H1 (cell line): ENCODE measurements at regions not wholly inside any gene's neighbourhood (a gene's known extent, or its start where the extent isn't known, plus 50 kb on each side); places are given as distances from the start of the nearest gene placed in this dataset.
"Not testable (repeated sequence)": the region's sequence is repeated elsewhere in the genome, so short reads cannot be mapped to it uniquely, and the experiment has no call there.

Experiments
- CTCF ChIA-PET: fragments of 300-600 bp; sonication (Branson Sonifier 250); formaldehyde crosslinking; loops from one replicate; lab custom pipeline; 2021; ENCODE audit not compliant: partially characterized antibody; lab: Charles Lee
- POLR2A ChIA-PET: fragments of 300-600 bp; sonication (Branson Sonifier 250); formaldehyde crosslinking; loops from one replicate; lab custom pipeline; 2021; ENCODE audit warnings: inconsistent platforms; ENCODE audit not compliant: partially characterized antibody; lab: Charles Lee
- DNase-seq, 2 experiments: peaks; one replicate each; pipeline versions ENCODE4 v3.0.0 to v3.0.0-alpha.2; 2010 to 2022; ENCODE audit warnings: low spot score in 2 of 2, low read depth in 1 of 2, mixed read lengths in 1 of 2
- FAIRE-seq: peaks from 2 replicates; lab custom pipeline; 2011; peaks lifted over from hg19 to GRCh38; lab: Jason Lieb, UNC
- H2AFZ ChIP-seq: 2 replicates; pipeline ENCODE4 v1.8.1; 2012; ENCODE audit warnings: low read length, inconsistent platforms
- H2AK5ac ChIP-seq: 2 replicates; pipeline ENCODE4 v1.6.1; 2013; ENCODE audit warnings: low read depth, low read length
- H2BK120ac ChIP-seq: replicated peaks from 2 replicates; pipeline ENCODE3; 2013; ENCODE audit warnings: low read depth, low read length, inconsistent platforms
- H2BK12ac ChIP-seq: 2 replicates; pipeline ENCODE4 v1.6.1; 2013; ENCODE audit warnings: low read depth, low read length
- H2BK15ac ChIP-seq: 2 replicates; pipeline ENCODE4 v1.6.1; 2013; ENCODE audit warnings: low read length
- H2BK20ac ChIP-seq: 2 replicates; pipeline ENCODE4 v1.6.1; 2013; ENCODE audit warnings: low read length
- H2BK5ac ChIP-seq: 2 replicates; pipeline ENCODE4 v1.6.1; 2013; ENCODE audit warnings: low read depth, low read length
- H3K14ac ChIP-seq: 2 replicates; pipeline ENCODE4 v1.6.1; 2013; ENCODE audit warnings: inconsistent platforms; ENCODE audit not compliant: insufficient read length
- H3K18ac ChIP-seq: 2 replicates; pipeline ENCODE4 v1.6.1; 2013; ENCODE audit warnings: low read length; ENCODE audit errors: extremely low read depth
- H3K23ac ChIP-seq: 2 replicates; pipeline ENCODE4 v1.6.1; 2013; ENCODE audit warnings: inconsistent platforms; ENCODE audit not compliant: insufficient read length
- H3K23me2 ChIP-seq: 2 replicates; pipeline ENCODE4 v1.6.1; 2013; ENCODE audit warnings: low read depth, low read length
- H3K27ac ChIP-seq: 2 replicates; pipeline ENCODE4 v1.6.1; 2011; ENCODE audit warnings: low read depth, low read length, inconsistent platforms
- H3K27me3 ChIP-seq, 4 experiments: replicated peaks in 1 of 4; 1 replicate in 1 of 4; 2 replicates in 3 of 4; pipeline versions ENCODE4 v1.6.1 to v1.8.1; 2011 to 2013; ENCODE audit warnings: low read length in 3 of 4, mild to moderate bottlenecking in 3 of 4, inconsistent platforms in 2 of 4, mixed read lengths in 2 of 4, moderate library complexity in 1 of 4; ENCODE audit not compliant: control insufficient read depth in 3 of 4, insufficient read depth in 3 of 4; ENCODE audit errors: extremely low read depth in 1 of 4
- H3K36me3 ChIP-seq, 4 experiments: 2 replicates each; pipeline versions ENCODE4 v1.6.1 to v1.8.1; 2011 to 2013; ENCODE audit warnings: mild to moderate bottlenecking in 4 of 4, low read length in 3 of 4, moderate library complexity in 2 of 4, control low read depth in 1 of 4, inconsistent platforms in 1 of 4; ENCODE audit not compliant: insufficient read depth in 4 of 4, control insufficient read depth in 2 of 4
- H3K4ac ChIP-seq: replicated peaks from 2 replicates; pipeline ENCODE3; 2013; ENCODE audit warnings: low read length, low read depth, mixed read lengths, inconsistent platforms; ENCODE audit not compliant: insufficient read length
- H3K4me1 ChIP-seq, 4 experiments: replicated peaks in 1 of 4; 1 replicate in 1 of 4; 2 replicates in 3 of 4; pipeline versions ENCODE4 v1.6.1 to v1.8.1; 2011 to 2013; ENCODE audit warnings: low read length in 3 of 4, inconsistent platforms in 2 of 4, mixed read lengths in 1 of 4; ENCODE audit not compliant: insufficient read depth in 4 of 4, control insufficient read depth in 3 of 4
- H3K4me2 ChIP-seq, 2 experiments: 2 replicates each; pipeline versions ENCODE4 v1.6.1 to v1.8.1; 2011 to 2013; ENCODE audit warnings: low read depth in 2 of 2, low read length in 2 of 2, control low read depth in 1 of 2, inconsistent platforms in 1 of 2, mild to moderate bottlenecking in 1 of 2; ENCODE audit not compliant: insufficient read depth in 1 of 2
- H3K4me3 ChIP-seq, 4 experiments: fragments of 200-600, 300-600 bp in 1 of 4; sonication (generic), shearing (Covaris generic), sonication (Bioruptor Twin) in 1 of 4; 2 replicates each; pipeline versions ENCODE4 v1.5.1 to v1.8.1; 2011 to 2016; ENCODE audit warnings: low read length in 4 of 4, low read depth in 3 of 4, control low read depth in 2 of 4, inconsistent platforms in 2 of 4, mild to moderate bottlenecking in 2 of 4, mixed read lengths in 1 of 4, moderate library complexity in 1 of 4; ENCODE audit not compliant: insufficient read depth in 2 of 4; ENCODE audit errors: extremely low read depth in 1 of 4
- H3K56ac ChIP-seq: replicated peaks from 2 replicates; pipeline ENCODE3; 2013; ENCODE audit warnings: low read depth, mild to moderate bottlenecking, mixed read lengths, low read length, inconsistent platforms; ENCODE audit not compliant: insufficient read length
- H3K79me1 ChIP-seq: 2 replicates; pipeline ENCODE4 v1.6.1; 2013; ENCODE audit warnings: low read depth, low read length, control low read depth
- H3K79me2 ChIP-seq, 2 experiments: 2 replicates each; pipeline versions ENCODE4 v1.6.1 to v1.8.1; 2012 to 2013; ENCODE audit warnings: low read length in 2 of 2, mild to moderate bottlenecking in 2 of 2, inconsistent platforms in 1 of 2; ENCODE audit not compliant: insufficient read depth in 2 of 2, control insufficient read depth in 1 of 2
- H3K9ac ChIP-seq, 4 experiments: replicated peaks in 1 of 4; 1 replicate in 1 of 4; 2 replicates in 3 of 4; pipeline versions ENCODE4 v1.6.1 to v1.8.1; 2011 to 2013; ENCODE audit warnings: low read depth in 3 of 4, low read length in 3 of 4, control low read depth in 2 of 4, mild to moderate bottlenecking in 2 of 4, moderate library complexity in 2 of 4, inconsistent platforms in 1 of 4; ENCODE audit errors: extremely low read depth in 1 of 4
- H3K9me3 ChIP-seq, 2 experiments: 2 replicates each; pipeline versions ENCODE4 v1.6.1 to v1.8.1; 2012 to 2013; ENCODE audit warnings: mild to moderate bottlenecking in 2 of 2, moderate library complexity in 2 of 2, control low read depth in 1 of 2, inconsistent platforms in 1 of 2, low read depth in 1 of 2, low read length in 1 of 2, mixed read lengths in 1 of 2; ENCODE audit not compliant: insufficient read depth in 2 of 2
- H4K20me1 ChIP-seq, 2 experiments: replicated peaks in 1 of 2; 2 replicates each; pipeline versions ENCODE3 to v1.8.1; 2011 to 2013; ENCODE audit warnings: inconsistent platforms in 2 of 2, low read length in 2 of 2, mild to moderate bottlenecking in 1 of 2; ENCODE audit not compliant: insufficient read depth in 2 of 2, control insufficient read depth in 1 of 2
- H4K5ac ChIP-seq: 2 replicates; pipeline ENCODE4 v1.6.1; 2013; ENCODE audit warnings: low read length, low read depth, mixed read lengths, inconsistent platforms; ENCODE audit not compliant: insufficient read length
- H4K8ac ChIP-seq: 2 replicates; pipeline ENCODE4 v1.8.0; 2013; ENCODE audit warnings: mild to moderate bottlenecking, moderate library complexity, low read length, inconsistent platforms; ENCODE audit not compliant: insufficient read depth; ENCODE audit errors: extremely low read depth
- H4K91ac ChIP-seq: replicated peaks from 2 replicates; pipeline ENCODE3; 2013; ENCODE audit warnings: low read length, mixed read lengths, inconsistent platforms; ENCODE audit not compliant: insufficient read length
- SP1 ChIP-seq: IDR thresholded peaks from 2 replicates; pipeline ENCODE4 v1.6.1; 2011; ENCODE audit warnings: low read depth, low read length
- WGBS, 2 experiments: shearing (Covaris generic) in 1 of 2; methylation state at CpG; one replicate each; pipeline versions ENCODE4 v1.1.6 to v1.1.7; 2013 to 2015; ENCODE audit warnings: low lambda C conversion rate in 2 of 2, mixed read lengths in 2 of 2, inconsistent platforms in 1 of 2, low coverage in 1 of 2, missing lambda C conversion rate in 1 of 2; ENCODE audit not compliant: insufficient replicate concordance in 2 of 2, insufficient coverage in 1 of 2, insufficient read length in 1 of 2; ENCODE audit errors: extremely low coverage in 1 of 2, missing lambda C conversion rate in 1 of 2; 5-methylcytosine and 5-hydroxymethylcytosine counted together

GRCh38 chr17:20916383-20916782 is 126.4 kb downstream of the USP22 start (continued):
- TF ChIP-seq SP1 = no peak
- TF ChIP-seq, all 59 proteins: peak for 0

DNA sequence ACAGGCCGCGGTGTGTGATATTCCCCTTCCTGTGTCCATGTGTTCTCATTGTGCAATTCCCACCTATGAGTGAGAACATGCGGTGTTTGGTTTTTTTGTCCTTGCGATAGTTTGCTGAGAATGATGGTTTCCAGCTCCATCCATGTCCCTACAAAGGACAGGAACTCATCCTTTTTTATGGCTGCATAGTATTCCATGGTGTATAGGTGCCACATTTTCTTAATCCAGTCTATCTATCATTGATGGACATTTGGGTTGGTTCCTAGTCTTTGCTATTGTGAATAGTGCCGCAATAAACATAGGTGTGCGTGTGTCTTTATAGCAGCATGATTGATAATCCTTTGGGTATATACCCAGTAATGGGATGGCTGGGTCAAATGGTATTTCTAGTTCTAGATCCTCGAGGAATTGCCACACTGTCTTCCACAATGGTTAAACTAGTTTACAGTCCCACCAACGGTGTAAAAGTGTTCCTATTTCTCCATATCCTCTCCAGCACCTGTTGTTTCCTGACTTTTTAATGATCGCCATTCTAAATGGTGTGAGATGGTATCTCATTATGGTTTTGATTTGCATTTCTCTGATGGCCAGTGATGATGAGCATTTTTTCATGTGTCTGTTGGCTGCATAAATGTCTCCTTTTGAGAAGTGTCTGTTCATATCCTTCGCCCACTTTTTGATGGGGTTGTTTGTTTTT is 125.1 kb downstream of the USP22 start:
- H3K9ac ChIP-seq = not testable (repeated sequence)
- WGBS, 2 experiments = 96% methylated on average over 7 of the region's 10 CpGs; no CpG with 5 or more reads in 1 of the 2 experiments

More for the DNA sequence above, 125.1 kb downstream of the USP22 start:
- H3K23ac ChIP-seq, H3K14ac ChIP-seq, H2AFZ ChIP-seq, H3K9me3 ChIP-seq, H3K4me1 ChIP-seq, H2BK120ac ChIP-seq, H2AK5ac ChIP-seq, H3K36me3 ChIP-seq, FAIRE-seq, H2BK12ac ChIP-seq, H4K8ac ChIP-seq, H3K79me2 ChIP-seq, H3K4ac ChIP-seq, H4K91ac ChIP-seq, CTCF ChIA-PET, H3K56ac ChIP-seq, H3K23me2 ChIP-seq, H3K79me1 ChIP-seq, H3K4me2 ChIP-seq, H2BK5ac ChIP-seq, POLR2A ChIA-PET, H3K27ac ChIP-seq, H2BK20ac ChIP-seq, H4K20me1 ChIP-seq, H3K4me3 ChIP-seq, H3K27me3 ChIP-seq, DNase-seq, H2BK15ac ChIP-seq, H3K18ac ChIP-seq, H4K5ac ChIP-seq: not testable (repeated sequence)
